Activated CD4-positive, alpha-beta memory T cell treated with anti-CD3 and anti-CD28 coated beads for 36 hours (primary cell): ENCODE measurements at regions not wholly inside any gene's neighbourhood (a gene's known extent, or its start where the extent isn't known, plus 50 kb on each side); places are given as distances from the start of the nearest gene placed in this dataset.
"Not testable (repeated sequence)": the region's sequence is repeated elsewhere in the genome, so short reads cannot be mapped to it uniquely, and the experiment has no call there.

Source experiments
- CTCF ChIA-PET: fragments of 350-600 bp; sonication (Branson Sonifier 250); formaldehyde crosslinking; loops from one replicate; lab custom pipeline; 2021; ENCODE audit warnings: antibody characterized with exemption, inconsistent platforms; lab: Charles Lee
- POLR2A ChIA-PET: fragments of 350-600 bp; sonication (Branson Sonifier 250); formaldehyde crosslinking; loops from one replicate; lab custom pipeline; 2021; ENCODE audit warnings: antibody characterized with exemption; lab: Charles Lee
- DNase-seq: peaks from one replicate; pipeline ENCODE4 v3.0.0-alpha.2; 2020
- H3K27ac Mint-ChIP-seq: one replicate; pipeline ENCODE4 v1.8.0; 2021; ENCODE audit warnings: mixed read lengths
- H3K27me3 Mint-ChIP-seq: one replicate; pipeline ENCODE4 v1.8.0; 2021; ENCODE audit warnings: mixed read lengths
- H3K36me3 Mint-ChIP-seq: one replicate; pipeline ENCODE4 v1.8.0; 2021; ENCODE audit warnings: mixed read lengths
- H3K4me1 Mint-ChIP-seq: one replicate; pipeline ENCODE4 v1.8.0; 2021; ENCODE audit warnings: low read depth, mixed read lengths
- H3K4me3 Mint-ChIP-seq: one replicate; pipeline ENCODE4 v1.8.0; 2021; ENCODE audit warnings: mild to moderate bottlenecking, mixed read lengths
- H3K9me3 Mint-ChIP-seq: one replicate; pipeline ENCODE4 v1.8.0; 2021; ENCODE audit warnings: mixed read lengths
- intact Hi-C: fragments of 100-400 bp; cut with micrococcal nuclease; formaldehyde crosslinking; loops from one replicate; pipeline ENCODE4 v1.15.1; 2023

DNA sequence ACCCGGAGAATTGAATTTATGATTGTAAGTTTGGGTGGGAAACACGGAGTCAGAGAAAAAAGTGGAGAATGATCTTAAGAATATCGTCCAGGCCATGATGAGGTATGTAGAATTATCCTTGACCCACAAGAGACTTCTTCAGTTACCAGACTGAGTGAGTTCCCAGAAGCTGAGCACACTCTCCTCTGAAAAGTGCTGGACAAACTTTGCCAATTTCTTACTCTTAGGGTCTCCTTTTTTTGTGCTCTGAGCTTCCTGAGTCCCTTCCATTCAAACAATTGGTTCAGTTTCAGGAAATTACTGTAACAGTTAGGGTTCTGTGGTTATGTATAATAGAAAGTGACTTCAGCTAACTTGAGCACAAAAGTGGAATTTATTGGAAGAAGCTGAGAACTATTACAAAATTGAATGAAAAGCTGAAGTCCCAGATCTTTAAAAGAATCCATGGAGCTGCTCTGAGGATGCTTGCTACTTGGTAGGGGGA is 50.6 kb upstream of the EHBP1 start:
- no peaks in the 10 kb centered on the region for H3K4me1 Mint-ChIP-seq
- POLR2A ChIA-PET = no interaction called here
- H3K27ac Mint-ChIP-seq = no peak overlapping the region
- no peaks in the 10 kb centered on the region for H3K27me3 Mint-ChIP-seq
- no peaks in the 10 kb centered on the region for H3K9me3 Mint-ChIP-seq
- no peaks in the 10 kb centered on the region for H3K36me3 Mint-ChIP-seq
- intact Hi-C loops = no loop called here
- no peak for DNase-seq
- CTCF ChIA-PET = no interaction called here
- no peak overlapping the region for H3K4me3 Mint-ChIP-seq

DNA sequence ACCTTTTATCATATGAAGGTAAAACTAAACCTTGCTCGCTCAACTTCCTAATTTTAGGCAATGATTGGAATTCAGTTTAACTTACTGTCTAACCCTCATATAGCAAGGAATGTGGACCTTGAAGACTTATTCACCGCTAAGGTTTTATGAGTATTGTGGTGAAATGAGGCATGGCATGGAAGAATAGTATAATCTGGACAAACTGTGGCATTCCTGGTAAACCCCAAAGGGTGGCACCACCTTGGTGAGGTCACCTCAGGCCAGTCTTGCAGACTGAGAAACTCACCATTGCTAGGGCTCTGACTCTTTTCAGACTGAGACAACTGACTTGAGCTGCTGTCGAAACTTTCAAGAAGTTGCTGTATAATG is 51.1 kb upstream of the EHBP1 start:
- H3K36me3 Mint-ChIP-seq = no peaks in the 10 kb centered on the region
- intact Hi-C loops = no loop called here
- H3K27me3 Mint-ChIP-seq = no peaks in the 10 kb centered on the region
- H3K9me3 Mint-ChIP-seq = no peaks in the 10 kb centered on the region
- H3K4me3 Mint-ChIP-seq = no peak overlapping the region
- CTCF ChIA-PET = no interaction called here
- POLR2A ChIA-PET = no interaction called here
- no peak for DNase-seq
- H3K4me1 Mint-ChIP-seq = no peaks in the 10 kb centered on the region
- no peak overlapping the region for H3K27ac Mint-ChIP-seq

DNA sequence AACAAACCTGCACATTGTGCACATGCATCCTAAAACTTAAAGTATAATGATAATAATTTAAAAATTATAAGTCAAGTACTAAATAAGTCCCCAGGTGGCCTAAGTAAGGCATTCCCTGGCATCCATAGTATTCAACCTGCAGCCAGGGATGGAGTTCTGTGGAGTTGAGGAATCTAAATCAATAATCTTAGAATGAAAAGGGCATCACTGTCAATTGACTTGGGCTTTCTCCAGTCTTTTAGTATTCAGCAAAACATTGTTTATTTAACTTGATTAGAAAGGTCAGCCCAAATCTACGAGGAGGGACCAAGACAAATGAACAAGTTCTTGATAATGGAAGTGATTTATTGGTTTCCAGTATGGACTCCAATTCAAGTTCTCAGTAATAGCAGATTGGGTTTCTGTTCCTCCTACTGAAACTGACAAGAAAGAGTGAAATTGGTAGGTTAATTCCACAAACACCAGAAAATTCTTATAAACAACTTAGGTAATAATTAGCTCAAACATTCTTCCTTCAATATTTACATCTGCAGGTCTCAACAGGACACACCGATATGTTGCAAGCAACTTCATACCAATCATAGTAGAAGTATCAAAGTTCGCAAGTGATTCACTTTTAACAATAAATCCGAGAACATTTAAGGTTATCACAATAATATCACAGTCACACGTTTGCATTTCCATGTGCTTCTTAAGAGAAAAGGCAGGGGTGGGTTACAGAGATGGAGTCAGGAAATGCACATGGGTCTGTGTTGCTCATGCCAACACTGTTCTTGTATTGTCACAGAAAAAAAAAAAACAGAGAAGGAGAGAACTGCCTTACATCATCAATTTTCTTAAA is 51.7 kb upstream of the EHBP1 start:
- POLR2A ChIA-PET = no interaction called here
- Mint-ChIP-seq H3K4me1 (no peaks in the 10 kb centered on the region), H3K27me3 (no peaks in the 10 kb centered on the region), H3K9me3 (no peaks in the 10 kb centered on the region), H3K27ac (no peak overlapping the region), H3K4me3 (no peak overlapping the region), H3K36me3 (no peaks in the 10 kb centered on the region)
- DNase-seq = no peak
- intact Hi-C loops = no loop called here
- CTCF ChIA-PET = no interaction called here

DNA sequence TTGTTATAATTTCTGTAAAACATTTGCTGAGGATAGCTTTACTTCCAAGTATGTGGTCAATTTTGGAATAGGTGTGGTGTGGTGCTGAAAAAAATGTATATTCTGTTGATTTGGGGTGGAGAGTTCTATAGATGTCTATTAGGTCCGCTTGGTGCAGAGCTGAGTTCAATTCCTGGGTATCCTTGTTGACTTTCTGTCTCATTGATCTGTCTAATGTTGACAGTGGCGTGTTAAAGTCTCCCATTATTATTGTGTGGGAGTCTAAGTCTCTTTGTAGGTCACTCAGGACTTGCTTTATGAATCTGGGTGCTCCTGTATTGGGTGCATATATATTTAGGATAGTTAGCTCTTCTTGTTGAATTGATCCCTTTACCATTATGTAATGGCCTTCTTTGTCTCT is 56.4 kb upstream of the EHBP1 start:
- H3K36me3 Mint-ChIP-seq, POLR2A ChIA-PET, H3K4me3 Mint-ChIP-seq, DNase-seq, intact Hi-C loops, H3K27me3 Mint-ChIP-seq, CTCF ChIA-PET, H3K9me3 Mint-ChIP-seq, H3K4me1 Mint-ChIP-seq, H3K27ac Mint-ChIP-seq: not testable (repeated sequence)

DNA sequence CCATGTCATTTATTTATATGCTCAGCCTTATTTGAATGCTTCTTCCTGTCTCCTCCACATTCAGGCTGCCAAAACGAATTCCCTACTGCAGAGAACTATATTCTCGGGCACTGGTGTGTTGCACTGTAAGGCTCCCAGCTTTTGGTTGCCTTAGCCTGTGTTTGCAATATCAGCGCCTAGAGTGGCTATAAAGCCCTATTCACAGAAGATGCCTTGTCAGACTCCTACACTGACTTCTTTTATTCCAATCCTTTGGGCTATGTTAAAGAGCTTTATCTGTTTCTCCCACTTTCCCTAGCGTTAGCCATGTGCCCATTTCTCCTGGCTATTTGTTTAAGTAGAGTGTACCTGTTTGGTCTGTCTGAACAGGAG is 62.4 kb upstream of the EHBP1 start:
- peaks cover under 1% of the 10 kb centered on the region for H3K9me3 Mint-ChIP-seq
- no peak overlapping the region for H3K4me3 Mint-ChIP-seq
- intact Hi-C loops = no loop called here
- no peak for DNase-seq
- ChIA-PET CTCF (no interaction called here), POLR2A (no interaction called here)
- no peaks in the 10 kb centered on the region for H3K36me3 Mint-ChIP-seq
- H3K27me3 Mint-ChIP-seq = no peaks in the 10 kb centered on the region
- no peak overlapping the region for H3K27ac Mint-ChIP-seq
- no peaks in the 10 kb centered on the region for H3K4me1 Mint-ChIP-seq

DNA sequence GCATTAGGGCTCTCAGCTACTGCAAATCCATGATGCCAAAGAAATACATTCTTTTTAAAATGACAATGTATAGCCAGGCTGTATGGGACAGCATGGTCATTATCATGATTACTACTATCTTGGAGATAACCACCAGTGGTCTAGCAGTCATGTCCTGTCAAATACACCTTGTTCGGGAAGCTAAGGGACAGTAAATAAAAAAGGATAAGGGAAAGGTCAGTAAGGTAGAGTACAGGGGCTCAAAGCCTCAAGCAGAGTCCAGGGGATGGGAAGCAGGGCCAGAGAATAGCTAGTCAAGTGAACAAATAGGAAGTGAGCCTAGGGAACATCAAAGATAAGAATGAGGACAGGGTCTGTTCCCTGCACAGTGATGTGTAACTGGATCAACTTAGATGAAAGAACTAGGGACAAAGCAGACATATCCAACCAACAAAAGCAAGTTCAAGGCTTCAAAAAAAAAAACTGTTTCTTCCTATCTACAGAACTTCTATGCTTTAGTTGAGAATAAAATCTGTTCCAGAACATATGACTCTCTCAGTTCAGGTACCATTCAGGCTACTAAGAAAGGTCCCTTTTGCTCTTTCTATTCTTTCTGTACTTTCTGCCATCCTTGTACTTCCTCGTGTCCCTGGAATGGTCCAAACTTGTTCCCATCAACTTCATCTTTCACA is 62.9 kb upstream of the EHBP1 start:
- Mint-ChIP-seq H3K36me3 (no peaks in the 10 kb centered on the region), H3K4me3 (no peak overlapping the region), H3K27ac (no peak overlapping the region), H3K27me3 (peaks cover 4% of the 10 kb centered on the region), H3K4me1 (no peaks in the 10 kb centered on the region), H3K9me3 (peaks cover 5% of the 10 kb centered on the region)
- intact Hi-C loops = no loop called here
- ChIA-PET POLR2A (no interaction called here), CTCF (no interaction called here)
- DNase-seq = no peak

DNA sequence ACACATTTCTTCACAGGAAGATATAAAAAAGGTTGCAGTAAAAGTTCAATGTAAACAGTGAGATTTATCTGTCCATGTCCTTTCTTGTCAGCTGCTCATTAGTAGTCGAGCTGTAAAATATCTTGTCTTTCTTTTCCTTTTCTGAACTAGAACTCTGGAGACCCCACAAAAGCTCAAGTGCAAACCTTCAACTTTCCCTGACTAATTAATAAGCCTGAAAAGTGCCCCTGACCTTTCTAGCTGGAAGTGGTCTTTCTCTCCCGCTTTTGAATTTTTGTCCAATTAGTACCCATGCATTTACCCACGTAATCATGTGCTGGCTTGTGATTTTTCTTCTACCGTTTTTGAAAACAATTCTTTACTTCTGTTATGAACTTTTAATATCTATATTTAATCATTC is 63.6 kb upstream of the EHBP1 start:
- no peak overlapping the region for H3K4me3 Mint-ChIP-seq
- no peaks in the 10 kb centered on the region for H3K36me3 Mint-ChIP-seq
- no peak for DNase-seq
- H3K4me1 Mint-ChIP-seq = no peaks in the 10 kb centered on the region
- peaks cover 4% of the 10 kb centered on the region for H3K27me3 Mint-ChIP-seq
- CTCF ChIA-PET = no interaction called here
- no peak overlapping the region for H3K27ac Mint-ChIP-seq
- peaks cover 5% of the 10 kb centered on the region for H3K9me3 Mint-ChIP-seq
- POLR2A ChIA-PET = no interaction called here
- intact Hi-C loops = no loop called here

DNA sequence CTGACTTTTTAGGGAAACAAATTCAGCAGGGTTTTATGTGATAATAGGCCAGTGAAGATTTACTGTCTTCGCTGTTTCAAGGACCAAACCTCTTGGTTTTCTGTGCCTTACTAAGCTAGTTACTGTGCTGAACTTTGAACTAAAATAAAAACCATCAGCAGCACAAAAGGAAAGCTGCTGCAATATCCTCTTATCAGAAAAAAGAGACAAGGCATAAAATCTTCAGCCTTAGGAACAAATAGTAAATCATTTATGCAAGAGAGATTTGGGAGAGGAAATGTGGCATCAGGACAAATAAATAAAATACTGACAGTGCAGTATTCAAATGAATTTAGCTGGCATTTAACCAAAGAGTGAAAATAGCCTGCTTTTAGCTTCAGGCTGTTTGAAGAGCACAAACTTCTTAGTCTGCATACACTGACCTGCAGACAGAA is 64.1 kb upstream of the EHBP1 start:
- ChIA-PET POLR2A (no interaction called here), CTCF (no interaction called here)
- Mint-ChIP-seq H3K4me1 (no peaks in the 10 kb centered on the region), H3K27me3 (peaks cover 4% of the 10 kb centered on the region), H3K36me3 (no peaks in the 10 kb centered on the region), H3K27ac (no peak overlapping the region), H3K4me3 (no peak overlapping the region), H3K9me3 (peaks cover 5% of the 10 kb centered on the region)
- DNase-seq = no peak
- intact Hi-C loops = no loop called here

DNA sequence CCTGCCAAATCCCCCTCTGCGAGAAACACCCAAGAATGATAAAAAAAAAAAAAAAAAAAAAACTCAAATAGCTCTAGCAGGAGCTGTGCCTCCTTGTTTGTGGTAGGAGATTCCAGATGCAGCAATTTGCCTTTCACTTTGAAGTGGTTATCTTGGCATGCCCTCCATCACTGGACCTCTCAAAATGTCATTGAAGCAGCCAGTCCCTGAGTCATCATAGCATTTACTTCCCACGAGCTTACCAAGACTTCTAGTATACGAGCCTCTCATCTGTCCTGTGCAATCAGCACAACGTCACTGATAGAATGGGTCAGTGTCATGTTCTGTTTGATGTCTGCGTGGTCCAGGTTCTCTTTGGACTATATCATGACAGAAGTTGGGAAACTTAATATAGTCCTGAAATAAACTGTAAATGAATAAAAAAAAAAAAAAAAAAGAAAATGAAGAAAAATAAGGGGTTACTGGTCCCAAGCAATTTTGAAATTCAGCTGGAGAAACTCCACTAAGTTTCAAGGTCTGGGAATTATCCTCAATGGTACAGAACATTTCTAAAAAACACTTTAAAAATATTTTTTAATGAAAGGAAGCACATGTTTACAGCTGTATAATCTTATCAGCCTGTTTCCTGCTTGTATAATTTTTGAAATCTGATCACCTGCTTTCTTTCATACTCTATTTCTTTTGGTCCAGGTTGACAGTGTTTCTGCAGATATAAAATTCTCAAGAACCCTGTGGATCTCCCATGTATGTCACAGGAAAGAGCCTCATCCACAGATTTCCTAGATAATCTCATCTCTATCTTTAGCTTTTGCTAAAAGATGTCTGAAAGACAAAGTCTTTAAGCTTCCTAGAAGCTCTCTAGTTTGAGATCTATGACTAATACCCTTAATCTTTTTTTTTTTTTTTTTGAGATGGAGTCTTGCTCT is 74.1 kb upstream of the EHBP1 start:
- Mint-ChIP-seq H3K27ac (no peak overlapping the region), H3K4me3 (no peak overlapping the region), H3K4me1 (no peaks in the 10 kb centered on the region), H3K36me3 (peaks cover 1% of the 10 kb centered on the region), H3K9me3 (peaks cover 2% of the 10 kb centered on the region), H3K27me3 (peaks cover 20% of the 10 kb centered on the region)
- DNase-seq = no peak
- ChIA-PET POLR2A (no interaction called here), CTCF (no interaction called here)
- intact Hi-C loops = no loop called here

DNA sequence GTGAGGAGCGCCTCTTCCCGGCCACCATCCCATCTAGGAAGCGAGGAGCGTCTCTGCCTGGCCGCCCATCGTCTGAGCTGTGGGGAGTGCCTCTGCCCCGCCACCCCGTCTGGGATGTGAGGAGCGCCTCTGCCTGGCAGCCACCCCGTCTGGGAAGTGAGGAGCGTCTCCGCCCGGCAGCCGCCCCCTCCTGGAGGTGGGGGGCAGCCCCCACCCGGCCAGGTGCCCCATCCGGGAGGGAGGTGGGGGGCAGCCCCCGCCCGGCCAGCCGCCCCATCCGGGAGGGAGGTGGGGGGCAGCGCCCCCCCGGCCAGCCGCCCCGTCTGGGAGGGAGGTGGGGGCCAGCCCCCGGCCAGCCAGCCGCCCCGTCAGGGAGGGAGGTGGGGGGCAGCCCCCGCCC is 75.3 kb upstream of the EHBP1 start:
- not testable (repeated sequence) for H3K27ac Mint-ChIP-seq, H3K4me1 Mint-ChIP-seq
- H3K27me3 Mint-ChIP-seq = peaks cover 16% of the 10 kb centered on the region

DNA sequence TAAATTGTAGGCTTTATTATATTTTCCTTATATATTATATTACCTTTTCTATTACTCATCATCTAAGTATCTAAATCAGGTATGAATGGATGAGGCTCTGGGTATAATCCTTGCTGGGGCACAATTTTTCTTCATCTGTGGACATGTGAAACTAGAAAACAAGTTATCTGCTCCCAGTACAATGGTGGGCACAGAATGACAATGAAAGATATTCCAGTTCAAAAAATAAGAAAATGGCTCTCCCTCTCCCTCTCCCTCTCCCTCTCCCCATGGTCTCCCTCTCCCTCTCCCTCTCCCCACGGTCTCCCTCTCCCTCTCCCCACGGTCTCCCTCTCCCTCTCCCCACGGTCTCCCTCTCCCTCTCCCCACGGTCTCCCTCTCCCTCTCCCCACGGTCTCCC is 76.2 kb upstream of the EHBP1 start:
- CTCF ChIA-PET = interaction anchor here (0.6 kb wide), 1 partner anchor 965 kb away, joined by 3 read pairs; no protein-coding TSS in a partner anchor
- H3K36me3 Mint-ChIP-seq, H3K4me3 Mint-ChIP-seq, H3K9me3 Mint-ChIP-seq, POLR2A ChIA-PET, H3K4me1 Mint-ChIP-seq, DNase-seq, H3K27ac Mint-ChIP-seq, intact Hi-C loops: not testable (repeated sequence)
- H3K27me3 Mint-ChIP-seq = peaks cover 16% of the 10 kb centered on the region

More for the DNA sequence above, 75.3 kb upstream of the EHBP1 start:
- POLR2A ChIA-PET, H3K36me3 Mint-ChIP-seq, H3K4me3 Mint-ChIP-seq, CTCF ChIA-PET, DNase-seq, H3K9me3 Mint-ChIP-seq, intact Hi-C loops: not testable (repeated sequence)

DNA sequence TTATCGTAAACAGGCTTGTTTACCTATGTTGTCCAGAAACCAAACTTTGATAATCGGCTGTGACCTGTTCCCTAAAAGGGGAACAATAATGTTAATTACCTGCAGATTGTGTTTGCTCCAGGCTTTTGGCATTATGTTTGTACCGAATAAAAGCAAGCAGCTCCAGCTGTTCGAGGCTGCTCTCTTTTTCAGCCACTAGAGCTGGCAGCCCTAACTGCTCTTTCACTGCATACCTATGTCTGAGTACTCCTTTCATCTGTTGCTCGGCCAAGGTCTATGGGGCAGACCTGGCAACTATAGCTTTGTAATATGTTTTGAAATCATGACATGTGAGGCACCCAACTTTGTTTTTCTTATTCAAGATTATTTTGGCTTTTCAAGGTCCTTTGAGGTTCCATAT is 77.8 kb upstream of the EHBP1 start:
- no peaks in the 10 kb centered on the region for H3K4me1 Mint-ChIP-seq
- ChIA-PET CTCF (no interaction called here), POLR2A (no interaction called here)
- intact Hi-C loops = no loop called here
- H3K27me3 Mint-ChIP-seq = peaks cover 12% of the 10 kb centered on the region
- no peak overlapping the region for H3K27ac Mint-ChIP-seq
- no peak for DNase-seq
- peaks cover 1% of the 10 kb centered on the region for H3K36me3 Mint-ChIP-seq
- H3K9me3 Mint-ChIP-seq = peaks cover 2% of the 10 kb centered on the region
- H3K4me3 Mint-ChIP-seq = no peak overlapping the region
